GM12874 (cell line): ENCODE measurements at regions not wholly inside any gene's neighbourhood (a gene's known extent, or its start where the extent isn't known, plus 50 kb on each side); places are given as distances from the start of the nearest gene placed in this dataset.

ENCODE experiments used
- CTCF ChIP-seq: IDR thresholded peaks from 2 replicates; pipeline ENCODE4 v1.5.1; 2011; ENCODE audit warnings: low read depth, mild to moderate bottlenecking, control low read depth, low read length, moderate library complexity; ENCODE audit not compliant: insufficient read depth

- no peak for TF ChIP-seq CTCF
Measured at GRCh38 chr22:34913826-34914225, 152.1 kb upstream of the ISX start.

GRCh38 chr22:34914846-34915245, 151.1 kb upstream of the ISX start:
- TF ChIP-seq CTCF = no peak

- no peak for TF ChIP-seq CTCF
Measured at GRCh38 chr22:34917239-34917638, 148.7 kb upstream of the ISX start.

- TF ChIP-seq CTCF = no peak
Measured at GRCh38 chr22:34931026-34931425, 134.9 kb upstream of the ISX start.

- TF ChIP-seq CTCF = no peak
Measured at GRCh38 chr22:34934261-34934660, 131.7 kb upstream of the ISX start.

GRCh38 chr22:34943830-34944229, 122.1 kb upstream of the ISX start:
- TF ChIP-seq CTCF = 0 out of 2 replicates have a peak, but pooled peaks have one; percentile 5

GRCh38 chr22:34946339-34946985, 119.5 kb upstream of the ISX start:
- TF ChIP-seq CTCF = no peak

- no peak for TF ChIP-seq CTCF
Measured at GRCh38 chr22:34950489-34950888, 115.5 kb upstream of the ISX start.
